ENCODE measurements at regions not wholly inside any gene's neighbourhood (a gene's known extent, or its start where the extent isn't known, plus 50 kb on each side); places are given as distances from the start of the nearest gene placed in this dataset.

DNA sequence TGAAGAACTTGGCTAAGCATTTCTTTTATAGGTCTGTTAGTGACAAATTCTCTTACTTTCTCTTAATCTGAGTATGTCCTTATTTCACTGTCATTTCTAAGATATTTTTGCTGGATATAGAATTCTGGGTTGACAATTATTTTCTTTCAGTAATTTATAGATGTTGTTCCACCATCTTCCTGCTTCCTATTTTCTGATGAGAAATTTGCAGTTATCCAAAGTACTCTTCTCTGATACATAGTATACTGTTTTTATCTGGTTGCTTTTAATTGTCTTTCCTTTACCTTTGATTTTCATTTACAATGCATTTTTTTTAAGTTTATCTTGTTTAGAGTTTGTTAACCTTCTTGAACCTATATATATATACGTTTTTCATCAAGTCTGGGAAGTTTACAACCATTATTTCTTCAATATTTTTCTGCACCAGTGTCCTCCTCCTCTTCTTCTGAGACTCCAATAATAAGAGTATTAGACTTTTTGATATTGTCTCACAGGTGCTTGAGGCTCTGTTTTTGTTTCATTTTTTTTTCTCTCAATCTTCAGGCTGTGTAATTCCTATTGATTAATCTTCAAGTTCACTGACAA, 101.6 kb upstream of the INSIG1 start:
- TF ChIP-seq, protein P1, sequence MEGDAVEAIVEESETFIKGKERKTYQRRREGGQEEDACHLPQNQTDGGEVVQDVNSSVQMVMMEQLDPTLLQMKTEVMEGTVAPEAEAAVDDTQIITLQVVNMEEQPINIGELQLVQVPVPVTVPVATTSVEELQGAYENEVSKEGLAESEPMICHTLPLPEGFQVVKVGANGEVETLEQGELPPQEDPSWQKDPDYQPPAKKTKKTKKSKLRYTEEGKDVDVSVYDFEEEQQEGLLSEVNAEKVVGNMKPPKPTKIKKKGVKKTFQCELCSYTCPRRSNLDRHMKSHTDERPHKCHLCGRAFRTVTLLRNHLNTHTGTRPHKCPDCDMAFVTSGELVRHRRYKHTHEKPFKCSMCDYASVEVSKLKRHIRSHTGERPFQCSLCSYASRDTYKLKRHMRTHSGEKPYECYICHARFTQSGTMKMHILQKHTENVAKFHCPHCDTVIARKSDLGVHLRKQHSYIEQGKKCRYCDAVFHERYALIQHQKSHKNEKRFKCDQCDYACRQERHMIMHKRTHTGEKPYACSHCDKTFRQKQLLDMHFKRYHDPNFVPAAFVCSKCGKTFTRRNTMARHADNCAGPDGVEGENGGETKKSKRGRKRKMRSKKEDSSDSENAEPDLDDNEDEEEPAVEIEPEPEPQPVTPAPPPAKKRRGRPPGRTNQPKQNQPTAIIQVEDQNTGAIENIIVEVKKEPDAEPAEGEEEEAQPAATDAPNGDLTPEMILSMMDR (IDR thresholded peaks at IDR 0.05), result no peak
- H3K9me3 Mint-ChIP-seq, result peaks cover 19% of the 10 kb centered on the region
- DNase-seq, result no peak
- H3K4me3 Mint-ChIP-seq, result no peak overlapping the region
- CTCF ChIA-PET, result interaction anchor here (1.1 to 1.4 kb wide), 2 partner anchors 103 to 149 kb away, joined by 4 to 5 read pairs; no protein-coding TSS in a partner anchor
- peaks cover 30% of the 10 kb centered on the region for H3K4me1 Mint-ChIP-seq (ENCODE audit: low read depth)
- no peak for ATAC-seq
- no peak overlapping the region for H3K27ac Mint-ChIP-seq
- H3K27me3 Mint-ChIP-seq, result peaks cover 10% of the 10 kb centered on the region
- H3K36me3 Mint-ChIP-seq (ENCODE audit: low read depth), result peaks cover 5% of the 10 kb centered on the region
- POLR2A ChIA-PET, result interaction anchor here (1.0 kb wide), 1 partner anchor 9 kb away, joined by 3 read pairs; no protein-coding TSS in a partner anchor
- intact Hi-C loops (cut with micrococcal nuclease), result no loop called here

DNA sequence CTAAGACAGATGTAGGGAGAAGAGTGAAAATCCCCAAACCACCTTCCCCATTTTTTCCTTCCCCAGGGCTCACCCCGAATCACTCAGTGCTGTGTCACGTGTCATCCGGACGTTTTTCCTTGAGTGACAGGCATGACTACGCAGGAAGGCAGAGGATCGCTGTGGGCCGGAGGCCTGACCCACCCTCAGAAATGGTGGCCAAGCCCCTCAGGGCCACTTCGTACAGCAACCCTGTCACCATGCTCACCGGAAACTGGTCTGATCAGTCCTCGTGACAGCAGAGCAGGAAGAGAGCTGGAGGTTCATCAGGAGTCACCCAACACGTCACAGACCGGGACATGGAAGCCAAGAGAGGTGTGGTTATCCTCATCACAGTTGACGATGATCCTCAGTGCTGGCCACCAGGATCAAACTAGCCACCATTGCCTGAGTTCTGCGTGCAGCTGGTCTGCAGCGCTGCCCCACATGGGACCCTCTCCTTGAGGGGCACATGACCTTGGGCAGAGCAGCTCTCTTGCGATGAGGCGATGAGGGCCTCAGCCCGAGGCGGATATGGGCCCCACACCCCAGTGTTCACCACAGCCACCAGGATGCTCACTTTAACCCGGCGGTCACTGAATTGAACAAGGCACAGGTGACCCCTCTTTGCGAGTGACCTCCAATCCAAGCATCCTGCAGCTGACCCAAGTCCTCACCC, 99.3 kb upstream of the INSIG1 start:
- H3K27me3 Mint-ChIP-seq, result peaks cover 3% of the 10 kb centered on the region
- no peak overlapping the region for H3K4me3 Mint-ChIP-seq
- DNase-seq, result no peak
- ChIA-PET POLR2A (interaction anchor here (0.9 kb wide), 1 partner anchor 174 kb away, joined by 3 read pairs; no protein-coding TSS in a partner anchor), CTCF (interaction anchor here (1.3 kb wide), 1 partner anchor 101 kb away, joined by 3 read pairs; no protein-coding TSS in a partner anchor)
- peaks cover 19% of the 10 kb centered on the region for H3K9me3 Mint-ChIP-seq
- TF ChIP-seq, protein P1 (IDR thresholded peaks at IDR 0.05), result no peak
- ATAC-seq, result peak; percentile 8
- peaks cover 23% of the 10 kb centered on the region for H3K4me1 Mint-ChIP-seq (ENCODE audit: low read depth)
- H3K36me3 Mint-ChIP-seq (ENCODE audit: low read depth), result peaks cover 5% of the 10 kb centered on the region
- intact Hi-C loops (cut with micrococcal nuclease), result no loop called here
- H3K27ac Mint-ChIP-seq, result peak overlapping the region; percentile 71

DNA sequence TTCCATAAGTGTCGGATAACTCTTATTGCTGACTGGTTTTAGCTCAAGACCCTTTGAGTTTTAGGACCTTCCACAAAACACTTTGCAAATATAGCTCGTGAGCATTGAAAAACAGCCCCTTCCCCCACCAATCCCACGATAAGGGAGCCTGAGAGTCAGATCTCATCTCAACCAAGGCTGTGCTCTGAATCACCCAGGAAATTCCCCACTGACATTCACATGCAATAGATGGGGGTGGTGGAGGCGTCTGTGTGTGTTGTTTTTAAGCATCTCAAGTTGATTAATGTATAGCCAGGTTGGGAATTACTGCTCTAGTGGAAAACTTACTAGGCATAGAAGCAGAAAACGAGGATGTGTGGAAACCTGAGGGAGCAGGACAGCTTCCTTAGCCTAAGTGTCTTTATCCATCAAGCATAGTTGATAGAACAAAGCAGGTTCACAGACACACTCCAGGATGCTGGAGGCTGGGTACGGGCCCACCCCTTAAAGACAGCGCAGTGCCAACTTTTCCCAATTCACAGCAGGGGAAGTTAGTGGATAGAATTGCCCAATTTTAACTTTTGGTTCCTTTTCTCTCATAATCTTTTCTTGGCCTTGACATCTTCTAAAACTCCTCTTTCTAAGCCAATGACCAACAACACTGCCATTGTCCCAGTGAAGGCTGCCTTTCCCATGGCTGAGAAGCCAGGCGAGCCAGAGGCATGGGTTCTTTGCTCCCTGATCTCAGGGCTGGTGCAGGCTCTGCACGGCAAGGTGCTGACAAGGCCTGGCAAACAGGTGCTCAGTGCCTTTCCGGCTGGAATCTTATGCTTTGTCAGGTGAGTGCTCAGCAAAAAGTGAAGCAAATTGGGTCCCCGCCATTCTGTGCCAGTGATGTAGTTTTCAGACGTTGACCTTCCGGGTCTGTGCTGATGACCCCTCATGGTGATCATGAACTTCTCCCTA, 98.5 kb upstream of the INSIG1 start:
- Mint-ChIP-seq H3K27ac (peak overlapping the region; percentile 71), H3K4me1 (ENCODE audit: low read depth) (peaks cover 23% of the 10 kb centered on the region), H3K36me3 (ENCODE audit: low read depth) (peaks cover 5% of the 10 kb centered on the region), H3K9me3 (peaks cover 19% of the 10 kb centered on the region), H3K27me3 (peaks cover 3% of the 10 kb centered on the region), H3K4me3 (no peak overlapping the region)
- TF ChIP-seq, protein P1 (IDR thresholded peaks at IDR 0.05), result no peak
- CTCF ChIA-PET, result interaction anchor here (1.3 to 1.7 kb wide), 2 partner anchors 8 to 100 kb away, joined by 3 to 7 read pairs; no protein-coding TSS in a partner anchor
- DNase-seq (peak; percentile 70), ATAC-seq (peak; percentile 92)
- intact Hi-C loops (cut with micrococcal nuclease), result no loop called here
- POLR2A ChIA-PET, result interaction anchor here (0.6 to 1.2 kb wide), 3 partner anchors 17 to 173 kb away, joined by 3 to 4 read pairs (median 3); no protein-coding TSS in a partner anchor

DNA sequence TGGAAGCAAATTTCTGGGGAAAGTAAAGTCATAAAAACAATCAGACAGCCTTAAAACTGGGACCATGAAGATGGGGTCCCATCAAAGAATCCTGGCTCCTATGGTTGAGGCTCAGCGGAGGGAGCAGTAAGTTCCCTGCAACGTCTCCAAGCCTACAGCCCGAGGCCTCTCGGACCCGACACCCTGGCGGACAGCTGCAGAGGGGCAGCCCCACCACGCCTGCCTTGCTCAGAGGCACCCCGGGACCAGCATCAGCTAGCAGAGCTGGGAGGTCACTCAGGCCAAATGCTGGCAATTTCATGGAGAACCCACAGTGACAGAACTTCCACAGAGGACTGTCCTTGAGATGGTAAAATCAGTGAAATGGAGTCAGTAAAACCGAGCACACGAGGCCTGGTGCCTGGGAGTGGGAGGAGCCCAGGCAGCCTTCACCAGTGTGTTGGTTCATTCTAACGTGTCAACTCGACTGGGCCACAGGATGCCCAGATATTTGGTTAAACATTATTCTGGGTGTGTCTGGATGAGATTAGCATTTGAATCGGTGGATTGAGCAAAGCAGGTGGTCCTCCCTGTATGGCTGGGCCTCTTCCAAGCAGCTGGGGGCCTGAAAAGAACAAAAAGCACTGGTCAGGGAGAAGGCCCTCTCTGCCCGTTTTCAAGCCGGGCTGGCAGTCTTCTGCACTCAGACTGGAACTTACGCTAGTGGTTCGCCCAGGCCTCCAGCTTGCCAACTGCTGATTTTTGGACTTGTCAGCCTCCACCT, 96.2 kb upstream of the INSIG1 start:
- H3K4me3 Mint-ChIP-seq, result no peak overlapping the region
- no peak for ATAC-seq
- H3K27me3 Mint-ChIP-seq, result no peaks in the 10 kb centered on the region
- intact Hi-C loops (cut with micrococcal nuclease), result loop anchor here (10.0 kb wide), 1 partner anchor 277 kb away; no protein-coding TSS in a partner anchor
- TF ChIP-seq, protein P1 (IDR thresholded peaks at IDR 0.05), result no peak
- CTCF ChIA-PET, result no interaction called here
- no peak for DNase-seq
- H3K9me3 Mint-ChIP-seq, result peaks cover 15% of the 10 kb centered on the region
- H3K4me1 Mint-ChIP-seq (ENCODE audit: low read depth), result peaks cover 40% of the 10 kb centered on the region
- peaks cover 2% of the 10 kb centered on the region for H3K36me3 Mint-ChIP-seq (ENCODE audit: low read depth)
- peak overlapping the region; percentile 28 for H3K27ac Mint-ChIP-seq
- POLR2A ChIA-PET, result interaction anchor here (1.0 to 1.9 kb wide), 2 partner anchors 96 to 143 kb away, joined by 4 to 5 read pairs; partner anchors contain the start of gene INSIG1
